DMS79 (cell line): ENCODE measurements at regions not wholly inside any gene's neighbourhood (a gene's known extent, or its start where the extent isn't known, plus 50 kb on each side); places are given as distances from the start of the nearest gene placed in this dataset.

Experiments used
- DNase-seq: peaks from one replicate; lab custom pipeline; 2025; lab: John Stamatoyannopoulos, UW

DNA sequence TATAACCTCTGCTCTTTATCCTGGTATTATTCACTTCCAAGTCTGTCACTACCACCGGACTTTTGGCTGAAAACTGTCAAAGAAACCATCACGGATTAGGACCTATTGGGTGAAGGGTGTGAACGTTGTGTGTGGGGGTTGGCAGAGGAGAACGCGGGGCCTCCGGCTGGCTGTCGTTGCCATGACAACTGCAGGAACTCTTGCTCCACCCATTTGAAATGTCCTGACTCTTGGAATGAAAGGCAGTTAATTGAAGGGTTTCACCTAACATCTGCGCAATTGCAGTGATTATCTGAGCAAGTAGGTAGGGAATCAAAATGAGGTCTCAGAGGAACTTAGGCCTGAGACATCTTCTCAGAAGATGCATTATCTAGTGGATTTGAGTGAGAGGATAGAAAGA lies 60.9 kb upstream of the CLMP start:
- DNase-seq: no peak

DNA sequence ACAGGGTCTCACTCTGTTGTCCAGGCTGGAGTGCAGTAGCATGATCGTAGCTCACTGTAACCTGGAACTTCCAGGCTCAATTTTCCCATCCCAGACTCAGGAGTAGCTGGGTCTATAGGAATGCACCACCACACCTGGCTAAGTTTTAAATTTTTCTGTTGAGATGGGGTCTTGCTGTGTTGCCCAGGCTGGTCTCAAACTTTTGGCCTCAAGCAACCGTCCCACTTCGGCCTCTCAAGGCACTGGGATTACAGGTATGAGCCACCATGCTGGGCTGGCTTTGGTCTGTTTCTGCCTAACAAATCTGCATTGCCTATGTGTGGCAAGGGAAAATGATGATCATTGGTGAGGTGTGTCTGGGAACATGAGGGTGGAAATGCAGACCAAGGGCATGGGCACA lies 59.3 kb upstream of the CLMP start:
- no peak for DNase-seq

DNA sequence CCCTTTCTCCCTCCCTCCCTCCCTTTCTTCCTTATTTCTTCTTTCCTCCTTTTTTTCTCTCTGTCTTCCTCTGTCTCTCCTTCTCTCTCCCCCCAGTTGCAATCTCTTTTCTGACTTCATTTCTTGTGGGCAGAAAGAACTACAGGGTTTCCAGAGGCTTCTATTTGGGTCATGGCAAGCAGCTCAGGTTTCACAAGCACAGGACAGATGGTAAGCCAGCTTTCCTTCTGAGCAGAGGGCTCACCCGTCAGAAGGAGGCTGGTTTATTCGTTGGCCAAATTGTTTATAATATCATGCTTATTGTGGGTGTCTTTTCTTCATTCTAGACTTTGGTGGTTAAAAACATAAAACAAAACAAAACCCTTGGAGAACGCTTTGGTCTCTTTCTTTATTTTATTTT lies 58.9 kb upstream of the CLMP start:
- no peak for DNase-seq

DNA sequence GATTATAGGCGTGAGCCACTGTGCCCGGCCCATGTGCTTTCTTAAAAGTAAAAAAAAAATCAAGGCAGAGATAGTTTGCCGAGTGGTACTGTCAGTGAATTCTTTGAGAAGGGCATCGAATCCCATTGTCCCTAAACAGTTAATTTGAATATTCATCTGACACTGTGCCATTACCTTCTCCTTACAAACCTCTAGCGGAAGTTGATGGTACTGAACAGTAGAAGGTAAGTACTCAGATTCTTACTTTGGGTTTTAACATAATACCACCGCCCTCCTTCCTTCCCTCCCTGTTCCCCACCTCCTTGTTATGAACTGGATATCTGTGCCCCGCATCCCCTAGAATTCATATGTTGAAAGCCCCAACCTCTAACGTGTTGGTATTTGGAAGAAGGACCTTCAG lies 58.2 kb upstream of the CLMP start:
- no peak for DNase-seq

DNA sequence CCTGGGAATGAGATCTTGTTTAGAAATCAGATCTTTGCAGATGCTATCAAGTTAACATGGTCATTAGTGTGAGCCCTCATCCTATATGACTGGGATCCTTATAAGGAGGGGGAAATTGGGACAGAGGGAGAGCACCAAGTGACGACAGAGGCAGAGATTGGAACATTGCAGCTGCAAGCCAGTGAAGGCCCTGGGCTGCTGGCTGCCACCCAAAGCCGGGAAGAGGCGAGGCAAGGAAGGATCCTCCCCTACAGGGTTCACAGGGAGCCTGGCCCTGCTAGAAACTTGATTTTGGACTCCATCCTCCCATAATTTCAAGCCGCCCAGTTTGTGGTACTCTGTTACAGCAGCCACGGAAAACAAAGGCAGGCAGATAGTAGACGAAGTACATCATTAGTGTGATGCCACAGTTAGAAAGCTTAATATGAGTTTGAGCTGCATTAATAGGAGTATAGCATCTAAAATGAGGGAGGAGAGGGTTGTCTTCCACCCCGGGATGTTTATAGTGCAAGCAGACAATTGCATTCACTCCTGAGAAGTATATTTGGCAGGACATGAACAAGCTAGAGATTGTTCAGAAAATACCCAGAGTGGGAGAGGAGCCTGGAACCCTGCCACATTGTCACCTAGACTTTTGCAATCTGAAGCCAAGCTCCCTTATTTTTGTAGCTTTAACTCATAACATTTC lies 56.8 kb upstream of the CLMP start:
- no peak for DNase-seq

DNA sequence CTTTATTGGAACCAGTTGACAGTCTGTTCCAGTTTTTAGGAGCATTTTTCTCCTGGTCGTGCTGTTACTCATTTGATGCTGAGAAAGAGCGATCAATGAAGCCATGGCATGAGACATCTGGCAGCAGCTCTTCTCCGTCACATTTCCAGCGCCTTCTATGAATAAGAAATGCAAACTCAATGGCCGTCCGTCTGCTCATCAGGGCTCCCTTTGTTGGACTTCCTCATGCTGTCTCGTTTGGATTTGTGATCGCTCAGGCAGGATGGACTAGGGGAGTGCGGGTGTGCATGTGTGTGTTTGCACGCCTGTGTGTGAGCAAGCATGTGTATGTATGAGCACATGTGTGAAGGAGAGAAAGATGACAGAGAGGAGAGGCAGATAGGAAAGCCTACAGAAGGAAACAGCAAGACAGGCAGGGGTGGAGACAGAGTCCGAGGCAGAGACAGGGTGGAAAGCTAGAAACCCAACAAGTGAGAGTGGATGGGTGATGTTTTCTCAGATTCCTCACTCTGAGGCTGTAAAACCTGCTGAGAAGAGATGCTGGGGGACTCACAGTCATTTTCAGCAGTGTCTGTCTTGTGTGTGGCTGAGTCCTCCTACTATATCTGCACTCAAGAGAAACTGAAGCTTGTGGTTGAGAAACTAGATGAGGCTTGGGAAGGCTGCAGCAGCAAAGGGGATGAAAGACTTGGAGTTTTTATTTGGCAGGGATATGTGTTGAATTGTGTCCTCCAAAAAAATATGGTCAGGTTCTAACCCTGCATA lies 56.0 kb upstream of the CLMP start:
- DNase-seq: no peak

DNA sequence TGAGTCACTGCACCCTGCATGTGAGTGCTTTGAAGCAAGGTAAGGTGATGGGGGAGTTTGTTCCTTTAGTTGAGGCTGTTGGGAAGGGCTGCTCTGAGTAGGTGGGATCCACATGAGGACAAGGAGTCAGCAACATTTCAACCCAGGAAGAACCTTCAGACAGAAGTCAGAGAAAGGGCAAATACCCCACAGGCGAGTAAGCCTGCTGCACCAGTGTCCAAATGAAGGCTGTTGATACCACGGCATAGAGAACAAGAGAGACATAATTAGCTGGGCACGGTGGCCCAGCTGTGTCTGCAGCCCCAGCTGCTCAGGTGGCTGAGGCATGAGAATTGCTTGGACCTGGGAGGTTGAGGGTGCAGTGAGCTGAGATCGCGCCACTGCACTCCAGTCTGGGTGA lies 54.3 kb upstream of the CLMP start:
- no peak for DNase-seq

DNA sequence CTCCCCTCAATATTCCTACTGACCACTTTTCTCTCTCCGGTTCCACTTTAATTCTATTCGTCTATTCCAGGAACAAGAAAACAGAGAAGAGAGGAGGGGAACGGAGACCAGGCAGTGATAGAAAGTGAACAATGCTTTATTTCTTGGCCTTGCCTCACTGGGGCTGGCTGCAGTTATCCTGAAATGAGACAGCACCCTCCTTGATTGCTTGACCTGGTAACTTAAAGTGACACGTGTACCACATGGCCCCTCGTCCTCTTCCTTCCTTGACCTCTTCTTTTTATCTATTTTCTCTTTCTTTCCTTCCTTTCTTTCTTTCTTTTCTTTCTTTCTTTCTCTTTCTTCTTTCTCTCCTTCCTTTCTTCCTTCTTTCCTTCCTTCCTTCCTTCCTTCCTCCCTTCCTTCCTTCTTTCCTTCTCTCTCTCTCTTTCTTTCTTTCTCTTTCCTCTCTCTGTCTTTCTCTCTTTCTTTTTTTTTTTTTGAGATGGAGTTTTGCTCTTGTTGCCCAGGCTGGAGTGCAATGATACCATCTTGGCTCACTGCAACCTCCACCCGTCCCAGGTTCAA lies 52.8 kb upstream of the CLMP start:
- no peak for DNase-seq

DNA sequence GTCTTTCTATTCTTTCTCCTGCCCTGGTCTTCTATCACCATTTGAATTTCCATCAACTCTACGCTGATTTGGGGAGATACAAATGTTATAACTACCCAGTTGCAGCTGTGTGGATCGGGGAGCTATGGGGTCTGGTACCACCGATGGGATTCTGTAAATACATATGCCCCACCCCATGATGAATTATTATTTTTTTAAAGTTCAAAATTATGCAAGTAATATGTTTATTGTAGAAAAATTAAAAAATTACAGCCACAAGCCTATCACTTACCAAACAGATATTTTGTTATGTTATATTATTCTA lies 52.4 kb upstream of the CLMP start:
- DNase-seq: no peak

DNA sequence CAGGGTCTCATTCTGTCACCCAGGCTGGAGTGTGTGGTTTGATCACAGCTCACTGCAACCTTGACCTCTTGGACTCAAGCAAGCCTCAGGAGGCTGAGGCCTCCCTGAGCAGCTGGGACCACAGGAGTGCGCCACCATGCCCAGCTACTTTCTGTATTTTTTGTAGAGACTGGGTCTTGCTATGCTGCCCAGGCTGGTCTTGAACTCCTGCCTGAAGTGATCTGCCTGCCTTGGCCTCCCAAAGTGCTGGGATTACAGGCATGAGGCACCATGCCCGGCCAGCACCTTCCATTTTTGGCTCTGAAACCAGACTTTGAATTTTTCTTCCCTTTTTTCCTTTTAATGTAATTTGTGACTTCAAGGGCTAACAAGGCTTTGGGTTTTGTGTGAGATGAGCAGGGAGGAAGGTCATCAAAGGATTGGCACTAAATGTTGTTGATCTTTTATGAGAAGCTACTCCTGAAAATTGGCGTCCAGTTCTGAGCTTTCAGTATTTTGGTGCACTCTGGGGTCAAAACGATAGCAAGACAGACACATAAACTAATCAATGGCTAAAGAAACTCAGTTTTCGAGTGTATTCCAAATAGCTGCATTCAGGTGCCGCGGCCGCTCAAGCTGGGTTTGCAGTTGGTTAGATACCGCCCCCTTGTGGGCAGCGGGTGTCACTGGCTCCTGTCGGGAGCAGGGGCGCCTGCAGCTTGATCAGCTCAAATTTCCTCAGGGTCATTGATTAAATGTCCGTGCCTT lies 51.9 kb upstream of the CLMP start:
- peak; percentile 66 for DNase-seq

DNA sequence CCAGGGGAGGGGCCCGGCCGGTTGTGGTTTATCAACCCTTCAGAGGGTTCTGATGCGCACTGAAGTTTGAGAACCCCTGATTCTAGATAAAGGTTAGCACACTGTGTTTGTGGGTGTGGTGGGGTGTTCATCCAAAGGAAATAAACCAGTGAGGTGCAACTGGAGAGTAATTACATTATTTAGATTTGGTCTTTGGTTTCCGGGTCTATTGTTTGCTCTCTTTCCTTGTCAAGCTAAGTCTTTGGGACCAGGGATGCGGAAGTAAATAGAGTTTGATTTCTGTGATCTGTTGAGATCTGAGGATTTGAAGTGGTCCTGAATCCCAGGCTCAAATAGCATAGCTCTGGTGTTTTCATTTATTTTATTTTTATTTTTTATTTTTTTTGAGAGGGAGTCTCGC lies 50.5 kb upstream of the CLMP start:
- DNase-seq: no peak
